ENCODE measurements at regions not wholly inside any gene's neighbourhood (a gene's known extent, or its start where the extent isn't known, plus 50 kb on each side); places are given as distances from the start of the nearest gene placed in this dataset.

DNA sequence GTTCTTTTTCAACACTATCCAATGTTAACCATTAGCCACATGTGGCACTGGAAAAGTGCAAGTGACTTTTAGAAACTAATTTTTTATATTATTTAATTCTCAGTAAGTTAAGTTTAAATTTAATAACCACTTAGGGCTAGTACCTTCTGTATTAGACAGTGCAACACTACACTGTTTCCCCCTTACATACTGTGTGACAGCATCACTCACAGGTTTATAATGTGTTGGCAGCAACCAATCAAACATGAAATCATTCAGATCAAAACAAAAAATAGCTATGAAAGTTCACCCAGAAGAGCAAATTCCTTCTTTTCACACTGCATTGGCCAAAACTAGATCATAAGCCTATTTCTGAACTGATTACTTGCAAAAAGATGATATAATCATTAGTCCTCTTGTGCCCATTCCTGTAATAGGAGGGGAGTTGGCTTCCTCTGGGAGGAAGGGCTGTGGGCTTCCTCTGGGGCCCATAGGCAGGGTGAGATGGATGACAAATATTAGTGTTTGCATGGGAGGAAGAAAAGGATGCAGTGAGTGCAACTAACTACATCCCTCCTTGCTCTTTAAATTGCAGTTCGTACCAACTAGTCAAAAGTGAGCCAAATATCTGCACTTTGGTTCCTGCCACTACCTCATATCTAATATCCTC lies 708.1 kb upstream of the RGMB start:
- H2AFZ ChIP-seq = no peak overlapping the region
- H3K4me3 ChIP-seq = no peak overlapping the region
- H3K27ac ChIP-seq = no peak overlapping the region
- no peaks in the 10 kb centered on the region for H3K4me1 ChIP-seq (ENCODE audit: insufficient read depth)
- H3K4me2 ChIP-seq = no peak overlapping the region
- no peaks in the 10 kb centered on the region for H3K27me3 ChIP-seq
- H3K79me2 ChIP-seq = no peaks in the 10 kb centered on the region
- H3K36me3 ChIP-seq (replicated peaks; ENCODE audit: insufficient read depth, low read depth) = no peaks in the 10 kb centered on the region
- H4K20me1 ChIP-seq (ENCODE audit: insufficient read depth, poor library complexity, severe bottlenecking) = no peaks in the 10 kb centered on the region
- H3K9me3 ChIP-seq (ENCODE audit: low read depth) = no peaks in the 10 kb centered on the region
- no peak for DNase-seq (ENCODE audit: low spot score)
- TF ChIP-seq, protein P1, sequence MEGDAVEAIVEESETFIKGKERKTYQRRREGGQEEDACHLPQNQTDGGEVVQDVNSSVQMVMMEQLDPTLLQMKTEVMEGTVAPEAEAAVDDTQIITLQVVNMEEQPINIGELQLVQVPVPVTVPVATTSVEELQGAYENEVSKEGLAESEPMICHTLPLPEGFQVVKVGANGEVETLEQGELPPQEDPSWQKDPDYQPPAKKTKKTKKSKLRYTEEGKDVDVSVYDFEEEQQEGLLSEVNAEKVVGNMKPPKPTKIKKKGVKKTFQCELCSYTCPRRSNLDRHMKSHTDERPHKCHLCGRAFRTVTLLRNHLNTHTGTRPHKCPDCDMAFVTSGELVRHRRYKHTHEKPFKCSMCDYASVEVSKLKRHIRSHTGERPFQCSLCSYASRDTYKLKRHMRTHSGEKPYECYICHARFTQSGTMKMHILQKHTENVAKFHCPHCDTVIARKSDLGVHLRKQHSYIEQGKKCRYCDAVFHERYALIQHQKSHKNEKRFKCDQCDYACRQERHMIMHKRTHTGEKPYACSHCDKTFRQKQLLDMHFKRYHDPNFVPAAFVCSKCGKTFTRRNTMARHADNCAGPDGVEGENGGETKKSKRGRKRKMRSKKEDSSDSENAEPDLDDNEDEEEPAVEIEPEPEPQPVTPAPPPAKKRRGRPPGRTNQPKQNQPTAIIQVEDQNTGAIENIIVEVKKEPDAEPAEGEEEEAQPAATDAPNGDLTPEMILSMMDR (IDR thresholded peaks at IDR 0.05; ENCODE audit: poor library complexity) = no peak
- TF ChIP-seq EZH2 (IDR thresholded peaks at IDR 0.05; ENCODE audit: borderline replicate concordance) (no peak), EZH2phosphoT487 (IDR thresholded peaks at IDR 0.05; ENCODE audit: low read depth, severe bottlenecking, unreplicated experiment) (no peak)
- no peaks in the 10 kb centered on the region for H3K9me2 ChIP-seq (replicated peaks; ENCODE audit: insufficient read depth)
- 75% methylated on average over 1 of the region's 1 CpG for WGBS (ENCODE audit: low lambda C conversion rate, missing lambda C conversion rate)

DNA sequence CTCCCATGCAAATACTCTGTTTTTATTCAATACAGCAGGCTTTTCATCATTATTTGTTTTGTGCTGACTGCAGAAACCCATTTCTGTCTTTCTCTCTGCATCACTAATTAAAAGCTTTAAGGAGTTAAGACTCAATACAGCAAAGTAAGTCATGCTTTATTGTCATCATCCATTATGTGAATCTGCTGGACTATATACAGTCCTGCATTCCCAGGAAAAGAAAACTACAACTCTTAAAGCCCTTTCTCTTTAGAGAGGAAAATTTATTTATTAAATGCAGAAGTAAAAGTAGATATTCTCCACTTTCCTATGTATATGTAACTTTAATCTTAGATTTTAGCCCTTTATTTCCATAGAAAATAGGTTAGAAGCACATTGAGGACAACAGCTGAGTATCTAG lies 706.6 kb upstream of the RGMB start:
- no peaks in the 10 kb centered on the region for H3K9me3 ChIP-seq (ENCODE audit: low read depth)
- H3K4me3 ChIP-seq = no peak overlapping the region
- DNase-seq (ENCODE audit: low spot score) = no peak
- no peaks in the 10 kb centered on the region for H3K4me1 ChIP-seq (ENCODE audit: insufficient read depth)
- TF ChIP-seq EZH2phosphoT487 (IDR thresholded peaks at IDR 0.05; ENCODE audit: low read depth, severe bottlenecking, unreplicated experiment) (no peak), EZH2 (IDR thresholded peaks at IDR 0.05; ENCODE audit: borderline replicate concordance) (no peak)
- TF ChIP-seq, protein P1 (IDR thresholded peaks at IDR 0.05; ENCODE audit: poor library complexity) = no peak
- H3K9me2 ChIP-seq (replicated peaks; ENCODE audit: insufficient read depth) = no peaks in the 10 kb centered on the region
- no peak overlapping the region for H3K4me2 ChIP-seq
- H3K36me3 ChIP-seq (replicated peaks; ENCODE audit: insufficient read depth, low read depth) = no peaks in the 10 kb centered on the region
- H2AFZ ChIP-seq = no peak overlapping the region
- H3K27ac ChIP-seq = no peak overlapping the region
- no peaks in the 10 kb centered on the region for H3K79me2 ChIP-seq
- no peaks in the 10 kb centered on the region for H4K20me1 ChIP-seq (ENCODE audit: insufficient read depth, poor library complexity, severe bottlenecking)
- H3K27me3 ChIP-seq = no peaks in the 10 kb centered on the region

- no peak for DNase-seq (ENCODE audit: low spot score)
- Histone ChIP-seq H3K4me1 (ENCODE audit: insufficient read depth) (no peaks in the 10 kb centered on the region), H3K4me2 (no peak overlapping the region), H3K27ac (no peak overlapping the region), H3K79me2 (no peaks in the 10 kb centered on the region), H3K27me3 (no peaks in the 10 kb centered on the region), H3K36me3 (replicated peaks; ENCODE audit: insufficient read depth, low read depth) (no peaks in the 10 kb centered on the region), H2AFZ (no peak overlapping the region), H4K20me1 (ENCODE audit: insufficient read depth, poor library complexity, severe bottlenecking) (no peaks in the 10 kb centered on the region), H3K4me3 (no peak overlapping the region), H3K9me2 (replicated peaks; ENCODE audit: insufficient read depth) (no peaks in the 10 kb centered on the region), H3K9me3 (ENCODE audit: low read depth) (no peaks in the 10 kb centered on the region)
- WGBS (ENCODE audit: low lambda C conversion rate, missing lambda C conversion rate) = 96% methylated on average over 1 of the region's 1 CpG
- TF ChIP-seq, protein P1 (IDR thresholded peaks at IDR 0.05; ENCODE audit: poor library complexity) = no peak
Measured at GRCh38 chr5:98069876-98070512, 703.5 kb upstream of the RGMB start.
